HG02852 (cell line): ENCODE measurements at regions not wholly inside any gene's neighbourhood (a gene's known extent, or its start where the extent isn't known, plus 50 kb on each side); places are given as distances from the start of the nearest gene placed in this dataset.
"Not testable (repeated sequence)": the region's sequence is repeated elsewhere in the genome, so short reads cannot be mapped to it uniquely, and the experiment has no call there.

ENCODE experiments used
- ATAC-seq: cut with Tn5 transposase; IDR thresholded peaks from one replicate; pipeline ENCODE4 v1.9.1; 2021; ENCODE audit warnings: mild to moderate bottlenecking, moderate library complexity; ENCODE audit not compliant: unreplicated experiment

DNA sequence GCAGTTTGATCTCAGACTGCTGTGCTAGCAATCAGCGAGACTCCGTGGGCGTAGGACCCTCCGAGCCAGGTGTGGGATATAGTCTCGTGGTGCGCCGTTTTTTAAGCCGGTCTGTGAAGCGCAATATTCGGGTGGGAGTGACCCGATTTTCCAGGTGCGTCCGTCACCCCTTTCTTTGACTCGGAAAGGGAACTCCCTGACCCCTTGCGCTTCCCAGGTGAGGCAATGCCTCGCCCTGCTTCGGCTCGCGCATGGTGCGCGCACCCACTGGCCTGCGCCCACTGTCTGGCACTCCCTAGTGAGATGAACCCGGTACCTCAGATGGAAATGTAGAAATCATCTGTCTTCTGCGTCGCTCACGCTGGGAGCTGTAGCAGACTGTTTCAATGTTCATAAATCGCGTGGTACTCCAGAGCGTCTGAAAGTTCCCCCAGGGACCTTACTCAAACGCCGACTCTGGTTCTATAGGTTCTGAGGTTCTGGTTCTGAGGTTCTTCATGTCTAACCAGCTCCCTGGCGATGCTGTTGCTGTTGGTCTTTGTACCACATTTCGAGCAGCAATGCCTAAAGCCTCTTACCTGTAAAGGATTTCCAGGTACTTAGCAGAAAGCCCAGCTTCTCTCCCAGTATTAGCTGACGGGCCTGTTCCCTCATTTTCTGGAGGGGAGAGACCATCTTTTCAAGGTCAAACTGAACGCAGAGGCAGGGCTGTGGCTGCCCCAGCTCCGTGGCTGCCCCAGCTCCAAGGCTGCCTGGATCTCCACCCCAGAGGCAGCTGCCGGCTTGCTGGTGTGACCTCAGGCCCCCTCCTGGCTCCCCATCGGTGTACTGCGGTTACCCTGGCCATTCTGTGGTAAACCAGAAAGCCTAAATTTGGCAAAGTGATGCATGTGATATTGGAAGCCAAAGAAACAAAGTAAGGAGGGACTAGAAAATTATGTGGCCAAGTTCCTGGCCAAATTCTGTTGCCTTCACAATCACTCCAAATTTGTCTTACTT lies 207.9 kb downstream of the RAB11FIP2 start:
- not testable (repeated sequence) for ATAC-seq

DNA sequence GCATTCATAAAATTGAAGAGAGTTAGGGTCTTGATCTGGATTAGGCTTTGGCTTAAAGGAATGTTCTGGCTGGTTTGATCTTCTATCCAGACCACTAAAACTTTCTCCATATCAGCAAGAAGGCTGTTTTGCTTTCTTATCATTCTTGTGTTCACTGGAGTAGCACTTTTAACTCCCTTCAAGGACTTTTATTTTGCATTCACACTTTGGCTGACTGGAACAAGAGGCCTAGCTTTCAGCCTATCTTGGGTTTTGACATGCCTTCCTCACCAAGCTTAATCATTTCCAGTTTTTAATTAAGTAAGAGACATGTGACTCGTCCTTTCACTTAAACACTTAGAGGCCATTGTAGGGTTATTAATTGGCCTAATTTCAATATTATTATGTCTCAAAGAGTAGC lies 190.3 kb downstream of the RAB11FIP2 start:
- not testable (repeated sequence) for ATAC-seq

DNA sequence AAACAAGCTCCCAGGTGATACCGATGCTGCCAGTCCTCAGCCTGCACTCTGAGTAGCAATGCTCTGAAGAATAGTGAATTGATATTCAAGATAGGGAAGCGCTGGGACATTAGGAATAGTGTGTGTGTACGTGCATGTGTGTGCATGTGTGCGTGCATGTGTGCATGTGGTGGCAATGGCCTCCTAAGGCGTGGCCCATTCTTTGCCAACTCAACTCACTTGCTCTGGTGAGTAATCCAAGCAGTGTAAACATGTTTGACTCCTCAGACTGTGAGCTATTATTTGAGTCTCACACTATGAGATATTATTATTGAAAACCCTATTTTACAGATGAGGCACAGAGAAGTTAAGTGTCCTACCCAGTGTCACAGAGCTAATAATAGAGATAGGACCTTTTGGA lies 186.6 kb downstream of the RAB11FIP2 start:
- no peak for ATAC-seq

DNA sequence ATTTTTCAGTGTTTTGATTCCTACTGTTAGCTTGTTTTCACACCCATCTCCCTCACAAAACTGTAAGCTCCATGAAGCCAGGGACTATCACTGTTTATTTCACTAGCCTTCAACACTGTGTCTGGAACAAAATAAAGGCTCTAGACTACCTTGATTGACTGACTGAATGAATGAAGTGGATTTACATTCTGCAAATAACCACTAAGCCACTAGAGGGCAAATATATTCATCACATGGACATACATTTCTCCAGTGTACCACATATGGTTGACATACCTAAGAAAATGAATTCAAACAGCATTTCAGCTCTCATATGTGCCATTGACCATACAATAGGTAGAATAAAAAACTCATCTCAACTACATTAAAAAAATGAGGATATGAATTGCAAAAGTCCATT lies 185.9 kb downstream of the RAB11FIP2 start:
- ATAC-seq, result no peak

DNA sequence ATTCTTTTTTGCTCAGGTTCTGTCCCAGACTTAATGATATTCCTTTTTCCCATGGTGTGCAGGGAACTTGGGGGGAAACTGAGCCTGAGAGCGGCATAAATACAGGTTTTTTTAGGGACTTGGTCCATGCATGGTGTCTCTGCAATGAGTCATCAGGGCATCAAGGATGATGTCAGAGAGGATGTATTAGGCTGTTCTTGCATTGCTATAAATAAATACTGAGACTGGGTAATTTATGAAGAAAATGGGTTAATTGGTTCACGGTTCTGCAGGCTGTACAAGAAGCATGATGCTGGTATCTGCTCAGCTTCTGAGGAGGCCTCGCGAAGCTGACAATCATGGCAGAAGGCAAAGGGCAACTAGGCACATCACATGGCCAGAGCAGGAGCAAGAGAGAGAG lies 185.4 kb downstream of the RAB11FIP2 start:
- ATAC-seq, result no peak

DNA sequence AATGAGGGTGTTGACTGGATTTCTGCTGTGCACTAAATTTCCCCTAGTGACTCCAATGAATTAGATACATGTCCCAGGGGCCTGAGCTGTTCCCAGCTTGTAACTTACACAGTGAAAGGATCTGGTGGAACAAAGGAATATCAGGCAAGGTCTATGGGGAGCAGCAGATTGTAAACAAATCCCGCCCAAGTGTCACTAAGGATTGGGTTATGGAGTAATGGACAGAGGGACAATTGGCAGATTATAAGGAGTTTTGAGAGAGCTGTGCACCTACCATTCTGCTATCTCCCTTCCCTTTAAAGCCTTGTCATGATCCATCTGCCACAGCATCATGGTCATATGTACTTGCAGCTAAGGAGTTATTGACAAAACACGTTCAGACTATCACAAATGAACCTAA lies 183.0 kb downstream of the RAB11FIP2 start:
- no peak for ATAC-seq

DNA sequence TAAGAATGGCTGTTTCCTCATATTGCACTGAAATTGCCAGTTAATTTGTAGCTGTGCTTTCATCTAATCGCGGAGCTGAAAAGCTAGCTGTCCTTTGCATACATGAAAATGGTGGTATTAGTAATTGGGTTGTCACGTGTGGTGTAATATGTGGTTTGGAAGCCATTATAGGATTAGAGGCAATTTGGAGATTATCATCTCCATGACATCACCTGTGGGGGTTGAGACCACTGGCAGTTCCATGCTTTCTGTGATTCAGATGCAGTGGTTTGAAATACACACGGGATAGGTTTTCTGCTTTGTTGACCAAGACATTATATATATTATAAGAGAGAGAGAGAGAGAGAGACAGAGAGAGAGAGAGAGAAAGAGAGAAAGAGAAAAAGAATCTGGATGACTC lies 180.8 kb downstream of the RAB11FIP2 start:
- ATAC-seq, result no peak

DNA sequence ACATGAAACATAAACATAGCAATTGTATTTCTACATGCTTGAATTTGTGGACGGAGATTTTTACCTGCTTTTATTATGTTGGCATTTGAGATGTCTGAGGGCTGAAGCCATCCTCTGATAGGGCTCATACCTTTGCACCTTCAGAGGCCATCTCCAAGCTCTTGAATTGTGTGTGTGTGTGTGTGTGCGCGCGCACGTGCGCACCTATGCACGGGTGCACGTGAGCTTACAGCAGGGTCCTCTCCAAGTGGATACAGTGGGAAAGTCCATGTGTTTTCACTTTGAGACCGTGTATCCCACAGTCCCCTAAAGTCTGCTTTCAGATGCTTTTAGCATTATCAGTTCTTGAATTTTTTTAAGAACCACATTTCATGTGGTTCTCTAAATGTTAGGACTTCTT lies 178.6 kb downstream of the RAB11FIP2 start:
- ATAC-seq, result no peak

DNA sequence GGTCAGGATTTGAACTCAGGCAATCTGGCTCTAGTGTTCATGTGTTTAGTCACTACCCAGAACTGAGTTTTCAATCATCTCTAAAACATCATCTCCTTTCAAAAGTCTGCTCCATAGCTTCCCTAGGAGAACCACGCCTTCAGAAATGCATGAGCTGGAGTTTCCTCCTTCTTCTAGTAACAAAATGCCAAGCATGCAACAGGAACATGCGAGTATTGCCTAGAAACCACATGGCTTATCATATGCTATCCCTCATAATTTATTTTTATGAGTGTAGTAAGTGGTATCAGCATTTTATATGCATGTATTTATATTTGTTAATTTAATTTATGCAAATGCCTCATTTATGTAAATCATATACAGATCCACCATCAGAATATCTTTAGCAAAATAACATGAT lies 170.9 kb downstream of the RAB11FIP2 start:
- no peak for ATAC-seq

DNA sequence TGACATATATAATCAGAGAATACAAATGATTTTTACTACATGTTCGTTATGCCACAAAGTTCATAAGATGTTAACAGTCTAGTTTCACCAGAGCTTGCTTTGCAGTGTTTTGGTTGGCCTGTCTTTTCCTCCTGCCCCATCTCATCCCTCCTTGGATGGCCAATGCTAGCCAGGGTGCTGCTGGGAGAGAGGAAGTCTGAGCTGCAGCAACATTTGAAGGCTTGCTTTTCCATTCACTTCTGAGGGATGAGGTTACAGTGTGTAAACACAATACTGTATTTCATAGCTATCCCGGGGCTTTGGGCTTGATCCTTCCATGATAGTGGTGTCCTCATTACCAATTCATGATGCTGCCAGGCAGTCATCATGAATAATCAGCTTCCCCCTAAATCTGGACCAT lies 170.5 kb downstream of the RAB11FIP2 start:
- no peak for ATAC-seq

DNA sequence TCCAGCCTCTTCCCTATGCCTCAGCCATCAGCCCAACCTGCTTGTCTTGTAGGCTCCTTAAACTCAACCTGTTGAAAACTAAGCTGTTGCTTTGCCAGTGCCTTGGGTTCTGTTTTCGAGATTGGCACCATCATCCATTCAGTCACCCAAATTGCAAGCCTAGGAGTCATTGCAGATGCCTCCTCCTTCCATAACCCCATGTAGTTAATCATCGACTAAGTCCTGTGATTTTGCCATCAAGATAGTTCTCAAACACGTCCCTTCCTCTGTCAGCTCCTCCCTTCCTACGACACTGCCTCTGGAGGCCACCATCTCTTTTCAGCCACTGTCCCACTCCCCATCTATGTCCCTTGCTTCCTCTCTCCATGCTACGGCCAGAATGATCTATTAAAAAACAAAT lies 168.1 kb downstream of the RAB11FIP2 start:
- ATAC-seq, result no peak

DNA sequence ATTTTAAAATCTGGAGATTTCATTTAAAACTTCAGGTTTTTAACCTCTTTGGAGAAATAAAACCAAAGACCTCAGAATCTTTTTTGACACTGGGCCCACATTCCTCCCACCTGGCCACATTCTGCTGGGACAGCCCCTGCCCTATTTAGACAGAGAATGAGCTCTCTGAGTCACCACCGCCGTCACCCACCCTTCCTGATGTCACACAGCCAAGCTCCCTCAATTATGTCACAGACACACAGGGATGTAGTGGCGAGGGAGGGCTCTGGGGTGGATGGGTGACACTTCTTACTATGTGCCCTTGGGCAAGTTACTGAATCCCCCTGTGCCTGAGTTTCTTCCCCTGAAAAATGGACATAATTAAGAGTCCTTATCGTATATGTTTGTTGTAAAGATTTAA lies 162.6 kb downstream of the RAB11FIP2 start:
- ATAC-seq, result no peak

DNA sequence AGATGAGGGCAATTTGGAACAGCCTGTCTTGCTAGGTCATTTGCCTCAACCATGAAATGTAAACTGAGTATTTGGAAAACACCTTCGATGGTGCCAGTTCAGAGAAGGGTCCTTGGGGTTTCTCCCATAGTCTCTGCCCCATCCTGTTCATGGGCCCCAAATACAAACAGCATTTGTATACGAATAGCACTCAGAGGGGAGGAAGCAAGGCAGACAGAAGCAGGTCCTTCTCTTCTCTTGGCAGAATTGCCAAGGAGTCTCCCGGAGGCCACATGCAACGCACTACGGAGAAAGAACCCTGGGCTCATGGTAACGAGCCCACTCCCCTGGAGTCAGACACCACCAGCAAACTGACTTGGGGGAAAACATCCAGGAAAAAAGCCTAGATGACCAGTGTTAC lies 162.1 kb downstream of the RAB11FIP2 start:
- no peak for ATAC-seq

DNA sequence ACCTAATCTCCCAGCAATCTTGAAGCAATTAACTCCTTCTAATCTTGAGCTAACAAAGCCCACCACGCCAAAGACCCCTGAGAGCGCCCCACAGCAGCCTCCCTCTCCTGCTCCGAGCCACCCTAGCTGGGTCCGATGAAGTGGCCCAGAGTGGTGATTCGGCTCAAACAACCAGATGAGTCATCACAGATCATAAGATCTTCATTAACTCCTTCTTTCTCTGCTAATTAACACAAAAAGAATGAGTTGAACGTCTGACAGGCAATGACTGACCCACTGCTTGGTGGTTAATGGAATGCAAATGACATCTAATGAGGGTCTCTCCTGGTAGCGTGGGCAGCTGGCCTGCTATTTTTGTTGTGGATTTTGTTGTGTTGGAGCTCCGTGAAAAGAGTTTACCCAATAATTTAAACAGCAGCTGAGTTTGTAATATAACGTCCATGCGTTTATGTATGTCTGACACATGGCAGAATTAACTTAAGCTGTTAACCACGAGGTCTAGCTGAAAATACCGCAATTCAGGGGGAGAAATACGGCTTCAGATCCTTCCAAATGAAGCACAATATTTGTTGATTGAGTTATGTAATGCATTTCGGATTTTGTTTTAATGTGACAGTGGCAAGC lies 161.4 kb downstream of the RAB11FIP2 start:
- ATAC-seq, result no peak

DNA sequence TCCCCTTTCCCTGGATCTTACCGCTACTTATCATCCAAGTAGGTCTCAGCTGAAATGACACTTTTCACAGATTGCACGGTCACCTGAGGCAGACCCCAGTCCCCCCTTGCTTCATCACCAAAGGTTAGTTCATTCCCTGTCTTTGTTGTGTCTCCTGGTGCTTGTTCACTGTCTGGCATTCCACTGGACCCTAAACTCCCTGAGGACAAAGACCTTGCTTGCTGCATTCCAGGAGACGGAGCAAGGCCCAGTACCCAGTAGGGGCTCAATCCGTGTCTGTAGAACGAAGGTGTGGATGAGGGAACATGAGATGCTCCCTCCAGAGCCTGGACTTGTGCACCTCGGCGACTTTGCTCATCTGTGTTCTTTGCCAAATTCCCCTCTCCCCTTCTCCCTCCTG lies 160.0 kb downstream of the RAB11FIP2 start:
- ATAC-seq, result no peak

DNA sequence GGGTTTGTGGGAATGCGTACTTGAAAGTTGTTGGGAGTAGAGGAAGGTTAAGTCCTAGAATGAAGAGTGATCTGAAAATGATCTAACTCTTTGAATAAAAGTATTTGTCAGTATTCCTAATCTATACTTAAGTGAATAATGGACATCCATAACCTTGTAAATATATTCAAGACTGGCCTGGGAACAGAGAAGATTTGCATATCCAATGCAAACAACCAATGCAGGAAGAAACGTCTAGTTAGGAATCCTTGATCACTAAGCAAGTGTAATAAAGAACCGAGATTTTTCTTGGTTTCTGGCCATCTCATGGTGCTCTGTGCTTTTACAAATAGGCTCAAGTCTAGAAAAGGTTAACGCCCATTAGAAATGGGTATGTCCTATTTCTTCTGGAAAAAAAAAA lies 157.1 kb downstream of the RAB11FIP2 start:
- ATAC-seq, result no peak

DNA sequence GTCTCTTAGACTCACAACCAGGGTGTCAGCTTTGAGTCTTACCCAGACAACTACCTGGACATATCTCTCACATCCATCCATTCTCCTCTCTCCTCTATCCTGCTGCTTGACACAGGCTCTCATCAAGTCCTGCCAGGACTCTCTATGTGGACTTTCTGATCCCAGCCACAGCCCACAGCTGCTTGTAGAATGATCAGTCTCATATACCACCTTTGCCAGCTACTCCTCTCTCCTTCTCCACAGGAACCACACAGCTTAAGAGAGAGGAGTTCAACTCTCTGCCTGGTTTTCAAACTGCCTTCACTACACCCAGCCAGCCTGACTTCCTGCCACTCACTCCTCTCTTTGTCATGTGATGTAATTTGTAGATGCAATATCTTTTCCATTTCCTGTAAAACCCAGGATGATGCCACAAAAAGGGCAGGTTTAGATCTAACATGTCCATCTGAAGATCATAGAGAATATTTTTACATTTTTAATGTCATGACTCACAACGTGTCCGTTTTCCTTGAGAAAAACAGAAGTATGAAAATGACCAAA lies 154.0 kb downstream of the RAB11FIP2 start:
- no peak for ATAC-seq

DNA sequence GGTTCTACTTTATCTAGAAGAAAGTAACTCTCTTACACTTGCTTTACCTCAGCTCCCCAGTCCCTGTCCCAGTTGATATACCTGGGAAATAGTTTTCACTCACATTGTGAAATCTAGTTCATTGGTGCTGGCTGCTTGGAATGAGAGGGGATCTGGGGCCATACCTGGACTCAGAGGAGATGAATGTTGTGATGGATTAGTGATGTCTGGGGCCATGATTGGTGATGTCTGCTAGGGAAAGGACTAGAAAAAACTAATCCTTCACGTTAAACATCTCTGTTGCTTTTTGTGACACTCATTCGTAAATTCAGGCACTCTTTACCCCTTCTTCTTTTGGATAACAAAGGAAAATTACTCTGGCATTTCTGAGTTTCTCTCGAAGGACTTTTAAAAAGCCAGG lies 152.4 kb downstream of the RAB11FIP2 start:
- ATAC-seq, result no peak

DNA sequence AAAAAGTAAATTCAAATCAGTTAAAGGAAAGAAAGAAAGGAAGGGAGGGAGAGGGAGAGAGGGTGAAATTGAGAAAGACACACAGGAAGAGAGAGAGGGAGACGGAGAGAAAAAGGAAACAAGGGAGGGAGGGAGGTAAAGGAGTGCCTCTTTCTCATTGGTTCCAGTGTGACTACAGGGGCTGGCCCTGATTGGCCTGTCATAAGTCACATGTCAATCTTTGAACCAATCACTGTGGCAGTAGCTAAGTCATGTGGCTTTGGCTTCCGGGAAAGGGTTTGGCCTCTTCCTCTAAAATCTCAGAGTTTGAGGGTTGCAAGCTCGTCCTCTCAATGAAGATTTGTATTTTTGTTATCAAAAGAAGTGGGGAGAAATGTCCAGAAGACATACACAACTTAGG lies 150.2 kb downstream of the RAB11FIP2 start:
- ATAC-seq, result no peak

DNA sequence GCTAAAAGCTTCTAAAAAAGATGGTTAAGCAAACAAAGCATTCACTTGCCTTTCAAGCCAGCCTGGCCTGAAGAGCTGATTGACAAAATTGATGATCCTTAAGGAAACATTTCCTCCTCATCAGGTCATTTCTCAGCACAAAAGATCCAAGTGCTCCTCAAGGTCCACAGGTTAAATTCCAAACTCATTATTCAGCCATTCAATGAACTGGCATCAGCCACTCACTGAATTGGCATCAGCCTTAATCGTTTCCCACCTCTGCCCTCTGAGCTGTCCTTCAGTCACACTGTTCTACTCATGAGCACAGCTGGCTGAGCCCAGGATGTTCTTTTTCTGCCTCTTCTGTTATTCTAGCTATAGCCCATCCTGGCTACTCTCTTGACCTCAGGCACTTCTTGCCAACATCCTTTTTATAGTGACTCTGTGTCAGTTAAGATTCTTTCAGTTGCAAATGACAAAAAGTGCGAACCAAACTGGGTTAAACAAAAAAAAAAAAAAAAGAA lies 147.5 kb downstream of the RAB11FIP2 start:
- ATAC-seq, result no peak

DNA sequence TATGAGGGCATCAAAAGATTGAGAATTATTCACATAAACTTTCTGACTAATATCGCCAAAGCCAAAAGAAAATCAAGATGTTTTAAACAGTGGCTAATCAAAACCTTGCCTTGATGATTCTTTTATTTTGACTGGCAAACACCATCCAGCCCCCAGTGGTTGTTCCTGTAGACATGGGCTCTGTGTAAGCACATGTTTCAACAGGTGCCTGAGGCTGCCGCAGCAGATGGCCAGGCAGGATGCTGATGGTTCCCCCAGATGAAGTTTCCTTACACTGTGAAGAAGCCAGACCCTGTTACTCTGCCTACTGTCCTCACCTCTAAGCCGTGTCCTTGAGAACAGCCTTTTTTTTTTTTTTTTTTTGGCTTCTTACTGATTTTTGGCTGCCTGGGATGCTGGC lies 146.5 kb downstream of the RAB11FIP2 start:
- ATAC-seq, result no peak

DNA sequence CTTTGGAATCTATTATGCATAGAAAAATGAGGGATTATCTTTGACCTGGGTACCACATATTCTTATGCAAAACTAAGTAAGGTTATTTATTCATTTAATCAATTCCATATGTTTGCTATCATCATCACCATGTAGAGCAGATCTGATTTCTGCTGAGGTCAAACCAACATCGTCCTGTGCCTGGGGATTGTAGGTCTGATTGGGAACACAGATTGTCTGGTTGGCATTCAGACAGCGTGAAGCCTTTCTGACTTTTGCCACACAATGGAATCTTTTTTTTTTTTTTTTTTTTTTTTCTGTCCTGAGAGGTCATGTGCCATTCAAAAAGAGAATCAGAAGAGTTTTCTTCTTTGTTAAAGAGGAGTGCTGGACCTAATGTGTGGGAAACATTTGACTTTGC lies 142.9 kb downstream of the RAB11FIP2 start:
- ATAC-seq, result no peak
